SK-N-SH (cell line): ENCODE measurements at regions not wholly inside any gene's neighbourhood (a gene's known extent, or its start where the extent isn't known, plus 50 kb on each side); places are given as distances from the start of the nearest gene placed in this dataset.
A peak's percentile ranks its signal among the peaks of the same experiment; 100 is the strongest.

ENCODE experiments used
- CTCF ChIA-PET: fragments of 300-600, 350-600 bp; formaldehyde crosslinking; extraction: SDS; loops from one replicate; lab custom pipeline; 2021; lab: Yijun Ruan, JAX
- POLR2A ChIA-PET: fragments of 350-600 bp; sonication (Branson Sonifier 250); formaldehyde crosslinking; extraction: SDS; loops from one replicate; lab custom pipeline; 2020; ENCODE audit warnings: antibody characterized with exemption, inconsistent platforms; lab: Yijun Ruan, JAX
- DNase-seq: peaks from one replicate; pipeline ENCODE4 v3.0.0; 2012
- H2AFZ ChIP-seq: fragments of 200-600 bp; sonication (generic); 2 replicates; pipeline ENCODE4 v1.8.1; 2016; ENCODE audit warnings: antibody characterized with exemption, mild to moderate bottlenecking, low read depth
- H3F3A ChIP-seq: fragments of 200-600 bp; sonication (generic); replicated peaks from 2 replicates; pipeline ENCODE3; 2016; ENCODE audit warnings: antibody characterized with exemption, mild to moderate bottlenecking; ENCODE audit not compliant: insufficient read depth
- H3K27ac ChIP-seq, 2 experiments: fragments of 200-500 bp in 1 of 2; fragments of 200-600 bp in 1 of 2; sonication (Bioruptor generic) in 1 of 2; sonication (generic), shearing (Covaris generic) in 1 of 2; 2 replicates each; pipeline versions ENCODE4 v1.5.1 to v1.6.1; 2014 to 2016; ENCODE audit warnings: low read depth in 2 of 2, inconsistent platforms in 1 of 2, low read length in 1 of 2, mild to moderate bottlenecking in 1 of 2, mixed read lengths in 1 of 2
- H3K27me3 ChIP-seq: fragments of 200-600 bp; sonication (generic), shearing (Covaris generic); 2 replicates; pipeline ENCODE4 v1.6.1; 2016; ENCODE audit warnings: mixed run types; ENCODE audit not compliant: insufficient read depth
- H3K36me3 ChIP-seq, 2 experiments: fragments of 200-500 bp in 1 of 2; fragments of 200-600 bp in 1 of 2; sonication (Bioruptor generic) in 1 of 2; sonication (generic) in 1 of 2; replicated peaks in 1 of 2; 2 replicates each; pipeline versions ENCODE3 to v1.5.1; 2014 to 2016; ENCODE audit warnings: low read length in 1 of 2, mild to moderate bottlenecking in 1 of 2; ENCODE audit not compliant: insufficient read depth in 2 of 2, control insufficient read depth in 1 of 2
- H3K4me1 ChIP-seq, 2 experiments: fragments of 200-500 bp in 1 of 2; fragments of 200-600 bp in 1 of 2; sonication (Bioruptor generic) in 1 of 2; sonication (generic), shearing (Covaris generic) in 1 of 2; 2 replicates each; pipeline versions ENCODE4 v1.5.1 to v1.6.1; 2014 to 2016; ENCODE audit warnings: low read depth in 1 of 2, low read length in 1 of 2, mixed run types in 1 of 2; ENCODE audit not compliant: insufficient read depth in 2 of 2, control insufficient read depth in 1 of 2
- H3K4me2 ChIP-seq: fragments of 200-600 bp; sonication (generic), shearing (Covaris generic); 2 replicates; pipeline ENCODE4 v1.6.1; 2017; ENCODE audit warnings: mixed run types
- H3K4me3 ChIP-seq, 2 experiments: fragments of 200-500 bp in 1 of 2; fragments of 200-600 bp in 1 of 2; sonication (Bioruptor generic) in 1 of 2; sonication (generic), shearing (Covaris generic) in 1 of 2; 2 replicates each; pipeline versions ENCODE4 v1.5.1 to v1.8.1; 2014 to 2016; ENCODE audit warnings: low read depth in 2 of 2, inconsistent platforms in 1 of 2, low read length in 1 of 2, mild to moderate bottlenecking in 1 of 2, mixed read lengths in 1 of 2, moderate library complexity in 1 of 2
- H3K79me2 ChIP-seq: fragments of 200-600 bp; sonication (generic); 2 replicates; pipeline ENCODE4 v1.8.1; 2017; ENCODE audit warnings: mild to moderate bottlenecking; ENCODE audit not compliant: insufficient read depth
- H3K9ac ChIP-seq: fragments of 200-600 bp; sonication (generic); 2 replicates; pipeline ENCODE4 v1.6.1; 2017; ENCODE audit warnings: mixed run types
- H3K9me2 ChIP-seq: fragments of 200-600 bp; sonication (generic); 2 replicates; pipeline ENCODE4 v1.6.1; 2017; ENCODE audit warnings: mixed run types
- H3K9me3 ChIP-seq: fragments of 200-600 bp; sonication (generic); 2 replicates; pipeline ENCODE4 v1.6.1; 2017; ENCODE audit warnings: mixed run types, mild to moderate bottlenecking, moderate library complexity
- H4K20me1 ChIP-seq: fragments of 200-600 bp; sonication (generic); 2 replicates; pipeline ENCODE4 v1.6.1; 2017; ENCODE audit warnings: mild to moderate bottlenecking, mixed run types; ENCODE audit not compliant: insufficient read depth
- EP300 ChIP-seq, 2 experiments: IDR thresholded peaks; 2 replicates each; pipeline versions ENCODE4 v1.4.0 to v1.6.1; 2012; ENCODE audit warnings: borderline replicate concordance in 1 of 2, low read depth in 1 of 2, low read length in 1 of 2
- FOSL2 ChIP-seq: IDR thresholded peaks from 2 replicates; pipeline ENCODE4 v1.4.0; 2012; ENCODE audit warnings: low read depth, mild to moderate bottlenecking, moderate library complexity, borderline replicate concordance
- FOXM1 ChIP-seq: IDR thresholded peaks from 2 replicates; pipeline ENCODE4 v1.4.0; 2012; ENCODE audit warnings: low read depth, mild to moderate bottlenecking
- JUND ChIP-seq: IDR thresholded peaks from 2 replicates; pipeline ENCODE4 v1.4.0; 2012
- NFIC ChIP-seq: IDR thresholded peaks from 2 replicates; pipeline ENCODE4 v1.4.0; 2012; ENCODE audit warnings: borderline replicate concordance
- PBX3 ChIP-seq: IDR thresholded peaks from 2 replicates; pipeline ENCODE4; 2012
- POLR2AphosphoS5 ChIP-seq: IDR thresholded peaks from 2 replicates; pipeline ENCODE4 v1.6.1; 2012; ENCODE audit warnings: low read depth, low read length
- TCF12 ChIP-seq: IDR thresholded peaks from 2 replicates; pipeline ENCODE4 v1.4.0; 2012
- WGBS: methylation state at CpG from one replicate; pipeline ENCODE4 v1.1.6; 2017; ENCODE audit warnings: low lambda C conversion rate; 5-methylcytosine and 5-hydroxymethylcytosine counted together
- TF ChIP-seq, protein P1 (sequence below): fragments of 150-350 bp; IDR thresholded peaks from 2 replicates; pipeline ENCODE4 v1.6.1; 2016; ENCODE audit warnings: mild to moderate bottlenecking, low read depth, low read length
- TF ChIP-seq, protein P2 (sequence below): IDR thresholded peaks from 2 replicates; pipeline ENCODE4 v1.4.0; 2012; ENCODE audit warnings: low read depth

DNA sequence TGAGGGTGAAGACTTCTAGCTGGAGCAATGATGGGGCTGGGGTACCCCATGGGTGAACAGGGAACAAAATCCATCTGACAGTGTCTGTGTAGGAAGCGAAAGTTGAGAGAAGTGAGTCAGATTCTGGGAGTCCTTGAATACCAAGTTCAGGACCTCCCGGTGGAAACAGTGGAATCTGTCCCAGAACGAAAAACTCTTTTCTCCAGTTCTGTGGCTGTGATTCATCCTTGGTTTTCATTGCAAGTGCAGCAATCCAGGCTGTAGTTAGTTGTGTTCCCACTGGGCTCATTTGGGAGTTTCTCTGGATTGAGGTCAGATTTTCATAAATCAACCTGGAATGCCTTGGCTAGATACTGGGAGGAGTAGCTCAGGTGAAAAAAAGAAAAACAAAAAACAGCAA lies 120.7 kb downstream of the C12orf75 start:
- peak overlapping the region; percentile 49 for H3K4me2 ChIP-seq
- no peaks in the 10 kb centered on the region for H3K79me2 ChIP-seq
- H3K4me3 ChIP-seq = no peak overlapping the region
- peaks cover 33% of the 10 kb centered on the region for H3F3A ChIP-seq
- no peaks in the 10 kb centered on the region for H4K20me1 ChIP-seq
- CTCF ChIA-PET = no interaction called here
- DNase-seq = no peak
- peak overlapping the region; percentile 41 for H3K9ac ChIP-seq
- H3K36me3 ChIP-seq = no peaks in the 10 kb centered on the region
- no peaks in the 10 kb centered on the region for H3K9me2 ChIP-seq
- H3K4me1 ChIP-seq = peaks cover 0 to 27% of the 10 kb centered on the region in 2 experiments; a peak in 3 of 4 replicates
- no peaks in the 10 kb centered on the region for H3K27me3 ChIP-seq
- 34% methylated on average over 3 of the region's 3 CpGs for WGBS
- no peaks in the 10 kb centered on the region for H3K9me3 ChIP-seq
- TF ChIP-seq FOXM1 = no peak
- no peak for TF ChIP-seq POLR2AphosphoS5
- TF ChIP-seq EP300 (IDR thresholded peaks at IDR 0.05; ENCODE audit: borderline replicate concordance in 1 of 2, low read depth in 1 of 2, low read length in 1 of 2) = 0 out of 4 replicates have a peak, but pooled peaks of 1 of the 2 experiments have one; percentile 15
- TF ChIP-seq JUND = peak; percentile 54
- TF ChIP-seq NFIC = no peak
- TF ChIP-seq, protein P1, sequence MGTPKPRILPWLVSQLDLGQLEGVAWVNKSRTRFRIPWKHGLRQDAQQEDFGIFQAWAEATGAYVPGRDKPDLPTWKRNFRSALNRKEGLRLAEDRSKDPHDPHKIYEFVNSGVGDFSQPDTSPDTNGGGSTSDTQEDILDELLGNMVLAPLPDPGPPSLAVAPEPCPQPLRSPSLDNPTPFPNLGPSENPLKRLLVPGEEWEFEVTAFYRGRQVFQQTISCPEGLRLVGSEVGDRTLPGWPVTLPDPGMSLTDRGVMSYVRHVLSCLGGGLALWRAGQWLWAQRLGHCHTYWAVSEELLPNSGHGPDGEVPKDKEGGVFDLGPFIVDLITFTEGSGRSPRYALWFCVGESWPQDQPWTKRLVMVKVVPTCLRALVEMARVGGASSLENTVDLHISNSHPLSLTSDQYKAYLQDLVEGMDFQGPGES = no peak
- TF ChIP-seq, protein P2, sequence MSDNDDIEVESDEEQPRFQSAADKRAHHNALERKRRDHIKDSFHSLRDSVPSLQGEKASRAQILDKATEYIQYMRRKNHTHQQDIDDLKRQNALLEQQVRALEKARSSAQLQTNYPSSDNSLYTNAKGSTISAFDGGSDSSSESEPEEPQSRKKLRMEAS = no peak
- TF ChIP-seq TCF12 = peak; percentile 19; the same call in 1 of the 2 replicates
- TF ChIP-seq FOSL2 = peak; percentile 52
- peak; percentile 33 for TF ChIP-seq PBX3
- TF ChIP-seq, all 33 proteins: peak for 5
- POLR2A ChIA-PET = no interaction called here
- Histone ChIP-seq H3K27ac (peak overlapping the region in 1 of 2 experiments; percentile 70; a peak in 2 of 4 replicates), H2AFZ (no peak overlapping the region)

GRCh38 chr12:105451798-105452197 lies 121.3 kb downstream of the C12orf75 start:
- no peaks in the 10 kb centered on the region for H3K36me3 ChIP-seq
- peak overlapping the region in 1 of 2 experiments; percentile 70; a peak in 2 of 4 replicates for H3K27ac ChIP-seq
- WGBS = 59% methylated on average over 4 of the region's 4 CpGs
- no peaks in the 10 kb centered on the region for H3K9me3 ChIP-seq
- no peaks in the 10 kb centered on the region for H3K27me3 ChIP-seq
- peak overlapping the region; percentile 49 for H3K4me2 ChIP-seq
- TF ChIP-seq EP300 (IDR thresholded peaks at IDR 0.05; ENCODE audit: borderline replicate concordance in 1 of 2, low read depth in 1 of 2, low read length in 1 of 2) = no peak
- no peak overlapping the region for H3K4me3 ChIP-seq
- no peak overlapping the region; the same call in 1 of the 2 replicates for H3K9ac ChIP-seq
- no peaks in the 10 kb centered on the region for H4K20me1 ChIP-seq
- H3K9me2 ChIP-seq = no peaks in the 10 kb centered on the region
- peaks cover 33% of the 10 kb centered on the region for H3F3A ChIP-seq
- no peak overlapping the region for H2AFZ ChIP-seq
- no peak for DNase-seq
- H3K79me2 ChIP-seq = no peaks in the 10 kb centered on the region
- POLR2A ChIA-PET = no interaction called here
- peaks cover 0 to 27% of the 10 kb centered on the region in 2 experiments; a peak in 3 of 4 replicates for H3K4me1 ChIP-seq
- CTCF ChIA-PET = no interaction called here
